ENCODE measurements at regions not wholly inside any gene's neighbourhood (a gene's known extent, or its start where the extent isn't known, plus 50 kb on each side); places are given as distances from the start of the nearest gene placed in this dataset.

GRCh38 chr15:91703274-91703673, 150.2 kb upstream of the SLCO3A1 start:
- TF ChIP-seq CTCF (IDR thresholded peaks at IDR 0.05; ENCODE audit: poor library complexity, severe bottlenecking), result no peak
- TF ChIP-seq POLR2AphosphoS5 (IDR thresholded peaks at IDR 0.05), result no peak
- no peak for TF ChIP-seq EP300 (conservative IDR thresholded peaks at IDR 0.05; ENCODE audit: poor library complexity, severe bottlenecking)
- no peak for TF ChIP-seq EZH2 (IDR thresholded peaks at IDR 0.05; ENCODE audit: borderline replicate concordance, insufficient read depth, low read length, poor library complexity, severe bottlenecking)
- TF ChIP-seq REST (IDR thresholded peaks at IDR 0.05; ENCODE audit: borderline replicate concordance), result no peak
- TF ChIP-seq TAF1 (IDR thresholded peaks at IDR 0.05; ENCODE audit: low read depth), result no peak
- no peak for TF ChIP-seq MXI1 (conservative IDR thresholded peaks at IDR 0.05; ENCODE audit: poor library complexity, severe bottlenecking)
- no peak for TF ChIP-seq RAD21 (conservative IDR thresholded peaks at IDR 0.05)
- no peak for TF ChIP-seq SMC3 (conservative IDR thresholded peaks at IDR 0.05; ENCODE audit: poor library complexity)
